Nucleus accumbens (tissue), 56 donors: ENCODE measurements at regions not wholly inside any gene's neighbourhood (a gene's known extent, or its start where the extent isn't known, plus 50 kb on each side); places are given as distances from the start of the nearest gene placed in this dataset.

Experiments
- DNase-seq, 56 donors: peaks; one replicate each; lab custom pipeline; 2025; lab: John Stamatoyannopoulos, UW

DNA sequence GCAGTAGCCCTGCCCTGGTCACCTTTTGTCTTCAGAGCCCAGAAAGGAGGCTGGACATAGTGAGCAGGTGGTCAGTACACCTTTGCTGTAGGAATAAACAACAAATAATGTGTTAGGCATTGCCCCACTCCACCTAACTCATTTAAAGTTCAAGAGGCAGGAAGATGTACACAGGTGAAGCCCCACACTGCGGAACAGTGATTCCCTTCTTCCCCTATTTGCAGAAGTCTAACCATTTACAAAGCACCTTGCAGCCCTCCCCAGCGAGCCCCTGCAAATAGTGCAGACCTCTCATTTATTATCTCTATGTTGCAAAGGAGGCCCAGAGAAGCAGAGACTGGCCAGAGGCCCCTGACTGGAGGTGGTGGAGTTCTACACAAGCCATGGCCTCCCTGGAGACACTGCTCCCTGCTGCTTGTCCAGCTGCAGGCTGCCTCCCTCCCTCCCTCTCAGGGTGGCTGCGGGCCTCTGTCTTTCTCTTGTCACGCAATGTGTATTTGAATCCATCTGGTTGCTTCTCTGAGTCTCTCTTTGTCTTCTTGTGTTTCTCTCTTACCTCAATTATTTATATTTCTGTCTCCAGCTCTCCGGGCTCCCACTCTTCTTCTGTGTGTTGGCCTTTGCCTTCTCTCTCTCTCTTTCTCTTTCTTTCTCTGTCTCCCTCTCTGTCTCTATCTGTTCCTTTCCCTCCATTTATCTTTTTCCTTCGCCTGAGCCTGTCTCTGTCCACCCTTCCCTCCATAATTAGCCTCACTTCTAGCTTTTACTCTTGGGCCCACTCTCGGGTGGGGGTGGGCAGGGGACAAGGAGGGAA, 59.1 kb upstream of the PRDM11 start:
- DNase-seq: no peak

- DNase-seq: no peak
These were observed 58.6 kb upstream of the PRDM11 start for GRCh38 chr11:45087900-45088160.

DNA sequence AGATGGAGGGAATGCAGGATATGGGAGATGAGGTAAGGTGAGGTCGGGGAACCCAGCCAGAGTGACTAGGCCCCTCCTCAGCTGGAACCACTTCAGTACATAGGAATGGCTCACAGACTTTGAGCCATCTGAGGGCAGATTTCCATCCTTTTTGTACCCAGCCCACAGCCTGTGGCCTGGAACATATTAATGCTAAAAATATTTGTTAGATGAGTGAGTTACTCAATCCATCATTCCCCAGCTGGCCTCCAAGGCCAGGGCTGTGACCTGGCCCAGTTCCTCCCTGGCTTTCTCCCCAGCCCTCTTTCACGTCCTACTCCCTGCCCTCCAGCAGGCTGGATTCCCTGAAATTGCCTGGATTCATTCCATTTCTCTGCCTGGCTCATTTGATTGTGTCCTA, 57.2 kb upstream of the PRDM11 start:
- peak in 3 of 56 donors; percentile 11 to 20 (median 17) for DNase-seq

GRCh38 chr11:45089676-45090499, 56.6 kb upstream of the PRDM11 start:
- DNase-seq: no peak

GRCh38 chr11:45090607-45091006, 55.8 kb upstream of the PRDM11 start:
- DNase-seq: no peak

DNA sequence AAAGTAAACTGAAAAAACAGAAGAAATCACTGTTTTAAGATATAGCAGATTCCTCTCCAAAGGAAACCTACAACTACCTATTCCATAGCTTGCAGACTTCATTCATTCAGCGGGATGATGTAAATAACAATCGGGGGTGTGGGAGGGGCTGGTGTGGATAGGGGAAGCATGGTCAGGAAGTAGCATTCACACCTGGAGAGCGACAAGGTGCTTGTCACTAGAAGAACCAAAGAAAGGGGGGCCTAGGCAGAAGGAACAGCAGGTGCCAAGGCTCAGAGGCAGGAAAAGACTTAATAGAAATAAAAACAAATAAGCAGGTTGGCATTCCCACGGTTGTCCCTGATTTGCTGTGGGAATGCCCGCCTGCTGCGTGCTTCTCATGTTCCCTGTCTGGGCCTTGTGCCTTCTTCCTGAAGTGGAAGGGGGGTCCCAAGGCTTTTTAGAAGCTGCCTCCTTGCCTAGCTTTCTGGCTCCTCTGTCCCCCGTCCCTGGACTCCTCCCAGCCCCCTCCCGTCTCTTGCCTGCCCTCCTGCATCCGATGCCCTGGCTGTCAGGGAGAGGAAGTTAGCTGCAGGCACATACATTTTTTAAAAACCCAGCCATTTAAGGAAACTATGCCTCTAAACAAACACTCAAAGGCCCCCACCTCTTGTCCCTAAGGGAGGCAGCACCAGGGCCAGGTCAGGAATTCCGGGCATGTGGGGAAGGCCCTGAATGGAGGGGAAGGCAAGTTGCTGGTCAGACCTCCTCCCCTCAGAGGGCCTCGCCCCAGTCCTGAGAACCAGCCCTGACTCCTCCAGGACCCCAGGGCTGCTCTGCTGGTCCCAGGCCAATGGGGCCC, 54.7 kb upstream of the PRDM11 start:
- DNase-seq: no peak

DNA sequence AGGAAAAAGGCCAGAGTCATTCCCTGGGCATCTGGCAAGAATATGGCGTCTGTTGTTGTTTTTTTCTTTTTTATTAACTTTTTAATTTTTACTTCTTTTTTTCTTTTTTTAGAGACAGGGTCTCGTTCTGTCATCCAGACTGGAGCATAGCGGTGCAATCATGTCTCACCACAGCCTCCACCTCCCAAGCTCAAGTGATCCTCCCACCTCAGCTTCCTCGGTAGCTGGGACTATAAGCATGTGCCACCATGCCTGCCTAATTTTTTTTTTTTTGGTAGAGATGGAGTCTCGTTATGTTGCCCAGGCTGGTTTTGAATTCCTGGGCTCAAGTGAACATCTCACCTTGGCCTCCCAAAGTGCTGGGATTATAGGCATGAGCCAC, 54.0 kb upstream of the PRDM11 start:
- no peak for DNase-seq

DNA sequence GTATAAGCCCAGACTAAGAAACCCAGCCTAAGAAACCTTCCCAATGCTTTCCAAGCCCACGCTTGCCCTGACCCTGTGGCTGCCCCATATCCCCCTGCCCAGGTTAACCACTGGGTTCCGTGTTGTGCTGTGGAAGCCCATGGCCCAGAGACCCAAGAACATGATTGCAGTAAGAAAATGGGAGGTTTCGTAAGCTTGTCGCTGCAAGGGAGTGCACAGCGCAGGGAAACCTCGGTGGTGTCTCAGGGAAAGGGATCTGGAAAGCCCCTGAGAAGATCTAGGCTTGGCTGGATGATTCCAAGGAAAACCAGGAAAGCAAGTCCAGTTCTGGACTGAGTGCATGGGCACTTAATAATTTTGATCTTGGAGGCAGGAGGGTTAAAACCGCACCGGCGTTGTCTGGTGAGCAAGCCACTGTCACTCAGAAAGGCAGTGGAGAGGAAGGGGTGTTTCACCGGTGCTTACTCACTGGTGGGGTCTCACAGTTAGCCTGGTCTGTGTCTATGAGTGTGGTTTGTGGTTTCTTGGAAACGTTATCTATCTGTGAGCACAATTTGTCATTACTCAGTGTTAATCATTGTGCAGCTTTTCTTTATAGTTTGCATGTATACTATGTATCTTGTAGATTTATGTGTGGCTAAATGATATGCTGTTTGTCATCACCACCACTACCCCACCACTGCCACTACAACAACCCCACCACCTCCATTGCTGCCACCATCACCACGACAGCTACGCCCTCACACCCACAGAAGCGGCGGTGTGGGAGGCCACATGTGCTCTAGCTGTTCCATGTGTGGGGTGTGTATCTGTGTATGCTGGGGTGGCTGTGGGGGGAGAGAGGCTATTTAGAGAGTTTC, 53.3 kb upstream of the PRDM11 start:
- DNase-seq: peak in 6 of 56 donors; percentile 15 to 51 (median 26)

GRCh38 chr11:45093761-45094455, 52.5 kb upstream of the PRDM11 start:
- DNase-seq: no peak

- DNase-seq: no peak
These were observed 51.3 kb upstream of the PRDM11 start for GRCh38 chr11:45094958-45095690.

GRCh38 chr11:45095691-45096010, 50.8 kb upstream of the PRDM11 start:
- DNase-seq: no peak

GRCh38 chr11:45096636-45097035, 49.8 kb upstream of the PRDM11 start:
- DNase-seq: peak in 1 of 56 donors; percentile 26
